Vagina (tissue), 2 donors: ENCODE measurements at regions not wholly inside any gene's neighbourhood (a gene's known extent, or its start where the extent isn't known, plus 50 kb on each side); places are given as distances from the start of the nearest gene placed in this dataset.

ENCODE experiments used
- CTCF ChIP-seq, 3 experiments: fragments of 450-650 bp in 2 of 3; fragments of 200-600 bp in 1 of 3; sonication (generic) in 1 of 3; IDR thresholded peaks; one replicate each; pipeline ENCODE4 v1.5.1; 2017 to 2019; ENCODE audit warnings: antibody characterized with exemption in 3 of 3, mild to moderate bottlenecking in 2 of 3, moderate library complexity in 2 of 3
- POLR2A ChIP-seq, 2 donors: fragments of 450-650 bp; IDR thresholded peaks; one replicate each; pipeline ENCODE4 v1.6.1; 2017; ENCODE audit warnings: antibody characterized with exemption in 2 of 2, mild to moderate bottlenecking in 2 of 2, moderate library complexity in 2 of 2
- POLR2AphosphoS5 ChIP-seq, 2 donors: sonication (generic); formaldehyde crosslinking; IDR thresholded peaks; one replicate each; pipeline ENCODE4 v1.9.0; 2017; ENCODE audit warnings: antibody characterized with exemption in 2 of 2, mild to moderate bottlenecking in 2 of 2, low read depth in 1 of 2; ENCODE audit not compliant: insufficient read depth in 1 of 2

GRCh38 chr6:11848852-11849731, 70.5 kb upstream of the ADTRP start:
- no peak for TF ChIP-seq CTCF (IDR thresholded peaks at IDR 0.05)
- no peak for TF ChIP-seq POLR2A (IDR thresholded peaks at IDR 0.05)
- no peak for TF ChIP-seq POLR2AphosphoS5 (IDR thresholded peaks at IDR 0.05; ENCODE audit: insufficient read depth in 1 of 2, low read depth in 1 of 2)
